Fibroblast of villous mesenchyme (primary cell): ENCODE measurements at regions not wholly inside any gene's neighbourhood (a gene's known extent, or its start where the extent isn't known, plus 50 kb on each side); places are given as distances from the start of the nearest gene placed in this dataset.

Source experiments
- DNase-seq: peaks from one replicate; pipeline ENCODE4 v3.0.0-alpha.2; 2010; ENCODE audit warnings: low read depth
- H3K4me3 ChIP-seq: 2 replicates; pipeline ENCODE4 v1.5.1; 2011; ENCODE audit warnings: low read depth, mild to moderate bottlenecking, low read length
- CTCF ChIP-seq: IDR thresholded peaks from 2 replicates; pipeline ENCODE4 v1.5.1; 2012; ENCODE audit warnings: low read depth, mild to moderate bottlenecking, low read length; ENCODE audit not compliant: insufficient read depth

GRCh38 chr7:121474301-121474673 is 78.2 kb upstream of the FAM3C start:
- no peak for DNase-seq
- H3K4me3 ChIP-seq, result no peak overlapping the region

GRCh38 chr7:121473645-121474300 is 77.7 kb upstream of the FAM3C start:
- no peak for DNase-seq
- TF ChIP-seq CTCF, result no peak
- H3K4me3 ChIP-seq, result no peak overlapping the region

More at GRCh38 chr7:121474301-121474673, 78.2 kb upstream of the FAM3C start:
- no peak for TF ChIP-seq CTCF

GRCh38 chr7:121466455-121466854 is 70.3 kb upstream of the FAM3C start:
- DNase-seq, result no peak
- H3K4me3 ChIP-seq, result no peak overlapping the region
- TF ChIP-seq CTCF, result no peak

GRCh38 chr7:121459148-121459547 is 63.0 kb upstream of the FAM3C start:
- H3K4me3 ChIP-seq, result no peak overlapping the region
- no peak for DNase-seq
- no peak for TF ChIP-seq CTCF

GRCh38 chr7:121456785-121457359 is 60.8 kb upstream of the FAM3C start:
- no peak for DNase-seq
- H3K4me3 ChIP-seq, result no peak overlapping the region
- TF ChIP-seq CTCF, result no peak

GRCh38 chr7:121456015-121456414 is 59.9 kb upstream of the FAM3C start:
- no peak for TF ChIP-seq CTCF
- DNase-seq, result no peak
- no peak overlapping the region for H3K4me3 ChIP-seq

- no peak for TF ChIP-seq CTCF
- no peak for DNase-seq
- no peak overlapping the region for H3K4me3 ChIP-seq
These were observed 56.3 kb upstream of the FAM3C start for GRCh38 chr7:121452389-121452788.
